ENCODE measurements at regions not wholly inside any gene's neighbourhood (a gene's known extent, or its start where the extent isn't known, plus 50 kb on each side); places are given as distances from the start of the nearest gene placed in this dataset.

- DNase-seq (ENCODE audit: low read depth in 4 of 4, low spot score in 3 of 4): no peak
These were observed 536.8 kb downstream of the QKI start for GRCh38 chr6:163951326-163951725.

DNA sequence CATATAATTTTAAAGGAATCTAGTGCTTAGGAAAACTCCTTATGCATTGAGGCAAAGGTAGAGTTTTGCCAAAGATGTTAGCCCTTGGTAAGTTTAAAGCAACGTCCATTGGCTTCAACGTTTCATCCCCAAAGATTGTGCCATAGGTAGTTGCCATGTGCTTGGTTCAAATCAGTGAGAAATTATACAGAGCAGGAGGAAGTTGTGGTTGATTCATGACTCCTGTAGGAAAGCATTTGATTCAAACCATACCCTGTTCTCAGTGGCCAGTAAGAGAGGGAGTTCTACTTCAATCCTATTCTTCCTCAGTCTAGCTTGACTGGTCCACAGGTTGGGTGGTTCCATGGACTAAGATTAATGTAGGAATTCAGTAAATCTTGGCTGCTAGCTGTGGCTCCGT, 535.6 kb downstream of the QKI start:
- no peak for DNase-seq (ENCODE audit: low read depth in 4 of 4, low spot score in 3 of 4)

DNA sequence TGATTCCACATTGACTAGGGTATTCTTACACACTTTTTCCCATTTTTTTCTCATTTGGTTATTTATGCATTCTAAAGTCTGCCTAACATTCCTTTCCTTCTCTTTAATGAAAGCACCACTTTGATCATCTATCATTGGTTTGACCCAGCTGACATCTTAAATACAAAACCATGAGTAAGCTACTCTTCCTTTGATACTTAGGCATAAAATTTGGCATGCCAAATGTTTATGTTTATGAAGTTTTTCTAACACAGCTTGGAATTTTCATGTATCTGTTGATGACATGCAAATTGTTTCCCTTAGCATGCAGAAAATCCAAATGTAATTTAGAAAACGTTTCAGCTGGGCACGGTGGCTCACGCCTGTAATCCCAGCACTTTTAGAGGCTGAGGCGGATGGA, 534.9 kb downstream of the QKI start:
- DNase-seq (ENCODE audit: low read depth in 4 of 4, low spot score in 3 of 4): no peak

DNA sequence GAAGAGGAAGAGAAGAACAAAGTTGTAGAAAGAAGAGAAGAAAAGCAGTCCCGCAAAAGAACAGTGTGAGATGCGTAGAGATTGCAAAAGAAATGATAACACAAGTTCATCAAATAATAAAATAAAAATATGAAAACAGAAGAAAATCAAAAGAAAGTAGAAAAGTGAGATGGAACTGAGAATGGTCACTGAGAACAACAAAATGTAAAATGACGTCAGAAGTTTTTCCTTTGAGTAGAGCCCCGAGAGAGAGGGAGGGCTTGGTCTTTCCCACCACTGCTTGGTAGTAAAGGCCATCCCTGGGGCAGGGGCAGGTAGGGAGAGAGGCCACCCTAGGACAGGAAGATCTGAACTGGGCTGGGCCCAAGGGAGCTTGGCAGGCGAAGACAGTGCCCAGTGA, 533.7 kb downstream of the QKI start:
- DNase-seq (ENCODE audit: low read depth in 4 of 4, low spot score in 3 of 4): no peak

DNA sequence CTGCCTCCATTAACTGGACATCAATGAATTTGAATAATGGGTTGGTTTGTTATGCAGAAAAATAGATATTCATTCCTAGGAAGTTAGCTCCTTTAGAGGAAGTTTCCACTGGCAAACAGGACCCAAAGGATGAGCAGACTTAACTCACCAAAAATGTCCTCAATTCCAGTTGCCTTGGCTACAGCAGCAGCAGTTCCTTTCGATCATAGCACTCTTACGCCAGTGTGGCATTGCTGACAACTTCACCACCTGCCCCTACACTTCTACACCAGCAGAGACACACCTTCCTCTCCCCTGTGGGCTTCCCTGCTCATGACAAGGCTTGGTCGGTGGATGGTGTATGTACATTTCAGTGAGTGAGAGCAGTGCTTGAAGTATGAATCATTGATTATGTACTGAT, 532.8 kb downstream of the QKI start:
- DNase-seq (ENCODE audit: low read depth in 4 of 4, low spot score in 3 of 4): no peak

GRCh38 chr6:163946437-163946836, 531.9 kb downstream of the QKI start:
- no peak for DNase-seq (ENCODE audit: low read depth in 4 of 4, low spot score in 3 of 4)

DNA sequence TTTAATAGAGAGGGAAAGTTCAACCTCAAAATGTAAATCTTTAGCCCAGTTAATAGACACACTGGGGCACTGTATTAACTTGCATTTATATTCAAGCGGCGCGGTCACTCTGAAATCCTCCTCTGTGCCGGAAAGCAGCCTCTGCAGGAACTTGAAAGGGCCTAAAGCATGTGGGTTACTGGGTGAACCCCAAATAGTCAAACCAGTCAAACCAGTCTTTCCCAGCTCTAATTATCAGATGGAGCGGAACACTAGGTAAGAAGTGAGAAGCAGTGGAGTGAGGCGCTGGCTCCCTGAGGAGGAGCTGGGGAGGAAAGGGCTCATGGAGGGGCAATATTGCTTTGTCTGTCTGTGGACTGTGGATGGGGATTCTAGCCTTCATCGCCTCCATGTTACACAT, 531.3 kb downstream of the QKI start:
- DNase-seq (ENCODE audit: low read depth in 4 of 4, low spot score in 3 of 4): peak in 2 of 4 donors; percentile 54 to 64

DNA sequence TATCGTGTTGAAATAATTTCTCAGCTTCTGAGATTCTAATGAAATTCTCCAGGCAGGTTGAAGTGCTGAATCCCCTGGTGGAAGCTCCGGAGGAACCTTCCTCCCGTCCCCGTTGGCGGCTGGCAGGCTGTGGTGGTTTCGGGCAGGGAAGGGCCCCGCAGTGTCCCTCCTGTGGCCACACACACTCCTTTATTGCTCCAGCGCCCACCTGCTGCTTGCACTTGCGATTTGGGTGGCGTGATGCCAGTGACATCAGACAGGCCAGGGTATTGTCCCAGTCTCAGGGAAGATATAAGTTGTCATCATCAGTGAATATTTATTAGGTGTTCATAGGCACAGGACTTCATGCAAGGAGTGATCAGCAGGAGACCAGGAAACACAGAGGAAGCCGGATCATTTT, 530.4 kb downstream of the QKI start:
- DNase-seq (ENCODE audit: low read depth in 4 of 4, low spot score in 3 of 4): no peak

GRCh38 chr6:163943607-163944385, 529.3 kb downstream of the QKI start:
- peak in 2 of 4 donors; percentile 64 to 72 for DNase-seq (ENCODE audit: low read depth in 4 of 4, low spot score in 3 of 4)

DNA sequence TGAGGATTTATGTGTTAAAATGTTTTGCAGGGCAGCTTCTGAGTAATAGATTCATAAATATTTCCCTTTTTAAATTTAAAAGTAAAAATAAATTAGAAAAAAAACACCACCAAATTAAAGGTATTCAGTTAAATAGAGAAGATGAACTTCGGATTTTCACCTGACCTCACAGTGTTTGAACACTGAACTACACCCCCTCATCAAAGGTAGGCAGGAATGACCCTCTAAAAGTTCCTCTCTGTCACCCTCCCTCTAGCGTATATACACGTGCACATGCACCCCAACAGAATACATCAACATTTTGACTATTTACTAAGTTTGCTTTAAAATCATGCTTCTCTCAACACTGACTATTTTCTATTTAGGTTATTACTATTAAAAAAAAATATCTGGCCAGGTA, 528.3 kb downstream of the QKI start:
- DNase-seq (ENCODE audit: low read depth in 4 of 4, low spot score in 3 of 4): no peak

DNA sequence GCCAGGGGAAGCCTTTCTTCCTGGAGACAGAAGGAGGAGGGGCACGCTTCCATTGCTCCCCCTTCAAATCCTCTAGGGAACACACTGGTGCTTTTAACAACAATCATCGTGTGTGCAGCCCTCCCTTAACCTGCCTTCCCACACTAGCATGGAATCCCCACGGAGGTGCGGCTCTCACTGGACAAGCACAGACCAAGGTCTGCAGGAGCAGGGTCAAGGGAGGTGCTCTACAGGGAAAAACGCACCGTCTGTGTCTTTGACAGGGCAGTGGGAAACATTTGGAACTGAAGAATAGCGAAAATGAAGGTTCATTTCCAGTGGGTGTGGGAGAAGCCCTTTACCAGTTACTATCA, 527.1 kb downstream of the QKI start:
- DNase-seq (ENCODE audit: low read depth in 4 of 4, low spot score in 3 of 4): no peak

DNA sequence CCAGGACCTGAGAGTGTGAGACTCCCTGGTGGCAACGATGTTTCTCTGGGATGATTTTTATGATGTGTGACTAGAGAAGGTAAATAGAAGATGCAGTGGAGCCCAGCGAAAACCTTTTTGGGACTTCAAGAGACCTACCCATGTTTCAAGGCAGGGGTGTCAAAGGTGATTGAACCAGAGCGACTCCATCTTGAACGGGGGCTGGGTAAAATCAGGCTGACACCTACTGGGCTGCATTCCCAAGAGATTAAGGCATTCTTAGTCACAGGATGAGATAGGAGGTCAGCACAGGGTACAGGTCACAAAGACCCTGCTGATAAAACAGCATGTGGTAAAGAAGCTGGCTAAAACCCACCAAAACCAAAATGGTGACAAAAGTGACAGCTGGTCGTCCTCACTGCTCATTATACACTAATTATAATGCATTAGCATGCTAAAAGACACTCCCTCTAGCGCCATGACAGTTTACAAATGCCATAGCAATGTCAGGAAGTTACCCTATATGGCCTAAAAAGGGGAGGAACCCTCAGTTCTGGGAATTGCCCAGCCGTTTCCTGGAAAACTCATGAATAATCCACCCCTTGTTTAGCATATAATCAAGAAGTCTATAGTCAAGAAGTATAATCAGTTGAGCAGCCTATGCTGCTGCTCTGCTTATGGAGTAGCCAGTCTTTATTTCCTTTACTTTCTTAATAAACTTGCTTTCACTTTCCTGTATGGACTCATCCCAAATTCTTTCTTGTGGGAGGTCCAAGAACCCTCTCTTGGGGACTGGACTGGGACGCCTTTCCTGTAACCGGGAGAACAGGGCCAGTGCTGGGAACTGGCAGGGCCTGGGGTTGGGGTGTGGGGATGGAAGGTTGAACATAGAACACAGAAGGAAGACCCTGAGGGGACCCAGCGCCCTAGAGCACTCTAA, 526.4 kb downstream of the QKI start:
- DNase-seq (ENCODE audit: low read depth in 4 of 4, low spot score in 3 of 4): no peak

GRCh38 chr6:163937071-163937470, 522.6 kb downstream of the QKI start:
- DNase-seq (ENCODE audit: low read depth in 4 of 4, low spot score in 3 of 4): no peak

DNA sequence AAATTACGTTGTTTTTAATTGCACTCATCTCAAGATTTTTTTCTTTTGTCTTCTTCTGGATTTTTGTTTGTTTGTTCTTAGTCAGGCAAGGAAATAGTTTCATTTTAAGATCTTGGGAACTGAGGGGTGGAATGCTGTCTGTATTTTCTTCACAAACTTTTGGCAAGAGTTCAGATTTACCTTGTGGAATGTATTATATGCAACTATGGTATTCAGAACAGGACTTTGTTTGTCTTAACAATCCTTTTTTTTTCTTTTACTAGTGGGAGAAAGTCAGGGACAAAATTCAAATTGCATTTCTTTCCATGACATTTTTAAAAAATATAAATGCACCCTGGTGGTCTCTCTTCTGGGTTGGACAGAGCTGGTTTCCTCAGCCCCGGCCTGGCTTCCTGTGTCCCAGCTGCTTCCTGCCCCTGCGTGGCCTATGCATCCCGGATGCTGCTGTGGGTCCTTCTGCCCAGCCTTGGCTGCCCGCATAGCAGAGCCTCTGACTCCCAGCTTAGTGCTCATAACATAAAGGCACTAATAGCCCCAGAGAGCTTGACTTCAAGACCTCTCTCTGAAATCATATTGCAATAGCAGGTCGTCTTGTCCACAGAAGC, 520.7 kb downstream of the QKI start:
- no peak for DNase-seq (ENCODE audit: low read depth in 4 of 4, low spot score in 3 of 4)

DNA sequence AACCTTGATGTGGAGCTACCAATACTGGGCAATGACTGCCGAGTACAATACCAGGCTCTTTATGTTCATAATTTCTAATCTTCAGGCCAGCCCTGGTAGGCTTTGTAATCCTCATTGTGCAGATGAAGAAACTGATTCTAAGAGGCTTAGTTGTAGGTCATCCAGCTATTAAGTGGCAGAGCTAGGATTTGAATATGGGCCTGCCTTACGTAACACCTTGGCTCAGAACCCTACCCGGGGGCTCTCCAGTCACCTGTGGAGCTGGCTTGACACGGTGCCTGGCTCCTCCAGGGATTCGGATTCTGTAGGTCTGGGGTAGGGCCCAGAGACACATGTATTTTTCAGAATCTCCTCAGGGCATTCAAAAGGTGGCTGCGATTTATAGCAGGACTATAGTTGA, 515.5 kb downstream of the QKI start:
- no peak for DNase-seq (ENCODE audit: low read depth in 4 of 4, low spot score in 3 of 4)

- no peak for DNase-seq (ENCODE audit: low read depth in 4 of 4, low spot score in 3 of 4)
These were observed 515.0 kb downstream of the QKI start for GRCh38 chr6:163929538-163929937.

GRCh38 chr6:163926642-163927041, 512.1 kb downstream of the QKI start:
- DNase-seq (ENCODE audit: low read depth in 4 of 4, low spot score in 3 of 4): no peak

GRCh38 chr6:163925839-163926238, 511.3 kb downstream of the QKI start:
- no peak for DNase-seq (ENCODE audit: low read depth in 4 of 4, low spot score in 3 of 4)

DNA sequence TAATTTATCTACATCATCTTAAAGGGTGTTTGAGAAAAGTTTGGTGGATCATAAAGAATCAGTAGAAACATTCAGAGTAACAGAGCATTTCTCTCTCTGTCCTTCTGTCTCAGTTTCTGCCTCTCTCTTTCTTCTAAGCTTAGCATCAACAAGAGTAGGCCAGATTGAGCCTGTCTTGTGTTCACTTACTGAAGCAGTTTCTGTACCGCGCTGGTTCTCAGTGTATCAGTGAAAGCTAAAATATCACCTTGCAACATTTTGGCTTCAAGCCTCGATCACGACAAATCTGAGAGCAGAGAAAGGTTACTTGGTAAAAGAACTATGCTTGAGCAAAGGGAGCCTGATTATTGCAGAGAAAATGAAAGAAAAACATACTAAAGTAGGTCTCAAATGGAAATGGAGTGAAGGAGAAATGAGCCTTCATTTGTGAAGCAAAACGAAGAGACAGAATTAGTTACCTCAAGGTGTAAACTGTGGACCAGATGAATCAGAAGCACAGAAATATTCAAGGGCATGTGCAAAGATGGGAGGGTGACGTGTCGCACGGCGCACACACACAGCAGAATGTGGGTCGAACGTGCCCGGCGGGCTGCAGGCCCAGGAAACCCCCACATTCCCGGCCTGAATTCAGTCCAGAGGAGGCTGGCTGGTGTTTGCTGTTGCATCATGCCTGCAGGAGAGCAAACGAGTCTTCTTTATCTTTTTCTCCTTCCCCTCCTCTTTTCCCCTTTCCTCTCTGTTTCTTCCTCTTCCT, 509.3 kb downstream of the QKI start:
- no peak for DNase-seq (ENCODE audit: low read depth in 4 of 4, low spot score in 3 of 4)

DNA sequence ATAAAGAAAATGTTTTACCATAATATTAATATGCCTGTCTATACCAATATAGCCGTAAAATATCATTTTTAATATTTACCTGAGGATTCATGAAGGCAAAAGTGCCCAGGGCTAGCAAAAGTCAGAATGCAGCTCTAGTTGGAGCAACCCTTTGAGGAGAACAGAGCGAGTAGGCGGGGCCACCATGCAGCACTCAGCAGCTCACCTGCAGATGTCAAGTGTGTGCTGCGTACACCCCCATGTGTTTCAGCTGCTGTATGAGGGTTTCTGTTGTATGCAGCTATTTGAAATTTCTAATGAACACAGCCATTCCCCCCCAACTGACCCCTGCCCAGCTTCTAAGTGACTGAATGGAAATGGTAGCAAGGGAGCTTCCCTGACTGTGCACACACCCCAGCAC, 508.0 kb downstream of the QKI start:
- DNase-seq (ENCODE audit: low read depth in 4 of 4, low spot score in 3 of 4): no peak

DNA sequence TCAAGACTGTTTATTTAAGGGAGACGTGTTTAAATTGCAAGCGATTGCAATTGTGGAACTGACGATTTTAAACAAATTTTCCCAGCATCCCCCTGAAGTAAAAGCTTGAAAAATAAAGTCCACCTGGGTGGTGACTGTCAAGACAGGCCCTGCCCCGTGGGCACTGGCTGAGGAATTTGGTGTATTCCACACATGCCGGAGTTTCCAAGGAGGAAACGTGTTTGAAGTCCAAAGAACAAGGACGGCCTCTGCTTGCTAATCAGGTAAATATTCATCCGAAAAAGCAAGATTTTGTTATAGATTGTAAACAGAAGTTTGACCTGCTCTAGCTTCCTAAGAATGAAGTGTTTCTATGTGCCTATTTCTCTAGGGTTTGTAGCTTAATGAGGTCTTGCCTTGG, 505.1 kb downstream of the QKI start:
- DNase-seq (ENCODE audit: low read depth in 4 of 4, low spot score in 3 of 4): no peak
